ENCODE measurements at regions not wholly inside any gene's neighbourhood (a gene's known extent, or its start where the extent isn't known, plus 50 kb on each side); places are given as distances from the start of the nearest gene placed in this dataset.
"Not testable (repeated sequence)": the region's sequence is repeated elsewhere in the genome, so short reads cannot be mapped to it uniquely, and the experiment has no call there.

- POLR2A ChIA-PET: no interaction called here
- no peak for ATAC-seq
- no peak overlapping the region for H3K27ac Mint-ChIP-seq
- H3K27me3 Mint-ChIP-seq: peaks cover 0 to 11% (median 5%) of the 10 kb centered on the region in 5 donors
- DNase-seq: no peak
- no peaks in the 10 kb centered on the region for H3K4me1 Mint-ChIP-seq
- no peak overlapping the region for H3K4me3 Mint-ChIP-seq
- no peaks in the 10 kb centered on the region for H3K36me3 Mint-ChIP-seq
- H3K9me3 Mint-ChIP-seq: peaks cover 0 to 2% (median 0%) of the 10 kb centered on the region in 9 donors
Observed at GRCh38 chr14:55832122-55832911, 252.3 kb downstream of the KTN1 start.

- Mint-ChIP-seq H3K27ac (no peak overlapping the region), H3K4me1 (no peaks in the 10 kb centered on the region), H3K27me3 (peaks cover 0 to 11% (median 5%) of the 10 kb centered on the region in 5 donors), H3K4me3 (no peak overlapping the region), H3K36me3 (no peaks in the 10 kb centered on the region), H3K9me3 (peaks cover 0 to 2% (median 0%) of the 10 kb centered on the region in 9 donors)
- POLR2A ChIA-PET: no interaction called here
- DNase-seq (no peak), ATAC-seq (no peak)
Observed at GRCh38 chr14:55832974-55833373, 253.0 kb downstream of the KTN1 start.

GRCh38 chr14:55834390-55834789 lies 254.4 kb downstream of the KTN1 start:
- H3K4me3 Mint-ChIP-seq: no peak overlapping the region
- POLR2A ChIA-PET: no interaction called here
- peaks cover 0 to 2% (median 0%) of the 10 kb centered on the region in 9 donors for H3K9me3 Mint-ChIP-seq
- peaks cover 0 to 11% (median 5%) of the 10 kb centered on the region in 5 donors for H3K27me3 Mint-ChIP-seq
- H3K4me1 Mint-ChIP-seq: no peaks in the 10 kb centered on the region
- ATAC-seq (no peak), DNase-seq (no peak)
- H3K27ac Mint-ChIP-seq: no peak overlapping the region
- no peaks in the 10 kb centered on the region for H3K36me3 Mint-ChIP-seq

GRCh38 chr14:55835985-55836384 lies 256.0 kb downstream of the KTN1 start:
- Mint-ChIP-seq H3K4me1 (no peaks in the 10 kb centered on the region), H3K4me3 (no peak overlapping the region), H3K36me3 (no peaks in the 10 kb centered on the region), H3K9me3 (peaks cover 0 to 2% (median 0%) of the 10 kb centered on the region in 9 donors), H3K27ac (no peak overlapping the region), H3K27me3 (peaks cover 0 to 11% (median 5%) of the 10 kb centered on the region in 5 donors)
- POLR2A ChIA-PET: no interaction called here
- no peak for ATAC-seq
- no peak for DNase-seq

- Mint-ChIP-seq H3K27me3 (peaks cover 0 to 11% (median 5%) of the 10 kb centered on the region in 5 donors), H3K9me3 (peaks cover 0 to 2% (median 0%) of the 10 kb centered on the region in 9 donors), H3K36me3 (no peaks in the 10 kb centered on the region), H3K4me3 (no peak overlapping the region), H3K27ac (no peak overlapping the region), H3K4me1 (no peaks in the 10 kb centered on the region)
- ATAC-seq (no peak), DNase-seq (no peak)
- POLR2A ChIA-PET: no interaction called here
Observed at GRCh38 chr14:55837467-55837866, 257.5 kb downstream of the KTN1 start.

GRCh38 chr14:55838529-55839052 lies 258.6 kb downstream of the KTN1 start:
- POLR2A ChIA-PET: no interaction called here
- Mint-ChIP-seq H3K36me3 (no peaks in the 10 kb centered on the region), H3K9me3 (peaks cover 0 to 2% (median 0%) of the 10 kb centered on the region in 9 donors), H3K4me3 (no peak overlapping the region), H3K27me3 (peaks cover 0 to 11% (median 5%) of the 10 kb centered on the region in 5 donors), H3K4me1 (no peaks in the 10 kb centered on the region), H3K27ac (no peak overlapping the region)
- ATAC-seq (no peak), DNase-seq (no peak)

GRCh38 chr14:55839301-55839947 lies 259.4 kb downstream of the KTN1 start:
- POLR2A ChIA-PET, H3K4me1 Mint-ChIP-seq, H3K4me3 Mint-ChIP-seq, DNase-seq, H3K36me3 Mint-ChIP-seq, ATAC-seq, H3K9me3 Mint-ChIP-seq, H3K27ac Mint-ChIP-seq: not testable (repeated sequence)
- peaks cover 0 to 11% (median 5%) of the 10 kb centered on the region in 5 donors for H3K27me3 Mint-ChIP-seq

- Mint-ChIP-seq H3K4me1 (no peaks in the 10 kb centered on the region), H3K4me3 (no peak overlapping the region), H3K27me3 (peaks cover 0 to 11% (median 5%) of the 10 kb centered on the region in 5 donors), H3K9me3 (peaks cover 0 to 2% (median 0%) of the 10 kb centered on the region in 9 donors), H3K36me3 (no peaks in the 10 kb centered on the region), H3K27ac (no peak overlapping the region)
- POLR2A ChIA-PET: no interaction called here
- ATAC-seq: no peak
- no peak for DNase-seq
Observed at GRCh38 chr14:55840821-55841220, 260.8 kb downstream of the KTN1 start.

- no peaks in the 10 kb centered on the region for H3K36me3 Mint-ChIP-seq
- H3K9me3 Mint-ChIP-seq: peaks cover 0 to 2% (median 0%) of the 10 kb centered on the region in 9 donors
- no peak for DNase-seq
- ATAC-seq: no peak
- POLR2A ChIA-PET: no interaction called here
- H3K4me3 Mint-ChIP-seq: no peak overlapping the region
- H3K4me1 Mint-ChIP-seq: no peaks in the 10 kb centered on the region
- peaks cover 0 to 5% (median 3%) of the 10 kb centered on the region in 5 donors for H3K27me3 Mint-ChIP-seq
- H3K27ac Mint-ChIP-seq: no peak overlapping the region
Observed at GRCh38 chr14:55841625-55842024, 261.6 kb downstream of the KTN1 start.

- POLR2A ChIA-PET: no interaction called here
- H3K4me1 Mint-ChIP-seq: no peaks in the 10 kb centered on the region
- peaks cover 0 to 2% (median 0%) of the 10 kb centered on the region in 9 donors for H3K9me3 Mint-ChIP-seq
- no peak for DNase-seq
- ATAC-seq: no peak
- no peaks in the 10 kb centered on the region for H3K36me3 Mint-ChIP-seq
- H3K27ac Mint-ChIP-seq: peak overlapping the region in 1 of 10 donors; percentile 26
- H3K27me3 Mint-ChIP-seq: peaks cover 0 to 1% (median 0%) of the 10 kb centered on the region in 5 donors
- H3K4me3 Mint-ChIP-seq: no peak overlapping the region
Observed at GRCh38 chr14:55843718-55844403, 263.9 kb downstream of the KTN1 start.

- no peak overlapping the region for H3K27ac Mint-ChIP-seq
- POLR2A ChIA-PET: no interaction called here
- no peak for DNase-seq
Observed at GRCh38 chr14:55845963-55846825, 266.2 kb downstream of the KTN1 start.

GRCh38 chr14:55846826-55847446 lies 266.9 kb downstream of the KTN1 start:
- Mint-ChIP-seq H3K4me1 (no peaks in the 10 kb centered on the region), H3K36me3 (no peaks in the 10 kb centered on the region), H3K27ac (no peak overlapping the region), H3K27me3 (peaks cover 0 to 11% (median 2%) of the 10 kb centered on the region in 5 donors), H3K4me3 (no peak overlapping the region), H3K9me3 (no peaks in the 10 kb centered on the region)
- ATAC-seq: no peak
- no peak for DNase-seq
- POLR2A ChIA-PET: no interaction called here

More at GRCh38 chr14:55845963-55846825, 266.2 kb downstream of the KTN1 start:
- H3K27me3 Mint-ChIP-seq: peaks cover 0 to 11% (median 2%) of the 10 kb centered on the region in 5 donors
- no peak for ATAC-seq
- H3K36me3 Mint-ChIP-seq: no peaks in the 10 kb centered on the region
- no peak overlapping the region for H3K4me3 Mint-ChIP-seq
- no peaks in the 10 kb centered on the region for H3K9me3 Mint-ChIP-seq
- H3K4me1 Mint-ChIP-seq: no peaks in the 10 kb centered on the region

Data from naive thymus-derived CD8-positive, alpha-beta T cell (primary cell).